GM12878 (cell line): ENCODE measurements at regions not wholly inside any gene's neighbourhood (a gene's known extent, or its start where the extent isn't known, plus 50 kb on each side); places are given as distances from the start of the nearest gene placed in this dataset.

Source experiments
- ATAC-seq: fragments of 200-7000 bp; cut with Tn5 transposase; 3 replicates; pipeline ENCODE4 v1.9.1; 2020; ENCODE audit warnings: mild to moderate bottlenecking, moderate library complexity
- BruUV-seq: library from RNA; stranded (reverse); fragments of 400-500 nt; replicated peaks from 2 replicates; lab custom pipeline; 2021; lab: Mats Ljungman, UMichigan
- CTCF ChIA-PET: fragments of 300-600 bp; sonication (Branson Sonifier 250); formaldehyde crosslinking; extraction: SDS; loops from one replicate; lab custom pipeline; 2021; ENCODE audit warnings: inconsistent platforms; lab: Yijun Ruan, JAX
- POLR2A ChIA-PET: fragments of 350-600 bp; formaldehyde crosslinking; extraction: SDS; loops from one replicate; lab custom pipeline; 2021; ENCODE audit warnings: inconsistent platforms; lab: Charles Lee
- RAD21 ChIA-PET: fragments of 300-600 bp; sonication (Branson Sonifier 250); formaldehyde crosslinking; loops from one replicate; lab custom pipeline; 2023; ENCODE audit warnings: antibody characterized with exemption; ENCODE audit not compliant: unreplicated experiment; lab: Charles Lee
- SMC1A ChIA-PET: fragments of 300-600 bp; sonication (Branson Sonifier 250); formaldehyde crosslinking; loops from one replicate; lab custom pipeline; 2023; ENCODE audit not compliant: unreplicated experiment, uncharacterized antibody; lab: Charles Lee
- DNase-seq: peaks from one replicate; pipeline ENCODE4 v3.0.0-alpha.2; 2011; ENCODE audit warnings: low read depth, low spot score
- FAIRE-seq: peaks from 3 replicates; lab custom pipeline; 2011; peaks lifted over from hg19 to GRCh38; lab: Jason Lieb, UNC
- H2AFZ ChIP-seq: 2 replicates; pipeline ENCODE4 v1.6.0; 2011; ENCODE audit warnings: low read depth, low read length, control low read depth; ENCODE audit not compliant: control insufficient read depth
- H3K27ac ChIP-seq: 2 replicates; pipeline ENCODE4 v1.5.1; 2011; ENCODE audit warnings: control low read depth; ENCODE audit not compliant: control insufficient read depth, insufficient read depth
- H3K27me3 ChIP-seq, 2 experiments: replicated peaks in 1 of 2; 2 replicates each; pipeline versions ENCODE4 v1.6.0 to v1.6.1; 2011; ENCODE audit warnings: low read length in 1 of 2; ENCODE audit not compliant: control insufficient read depth in 2 of 2, insufficient read depth in 2 of 2
- H3K36me3 ChIP-seq, 2 experiments: 2 replicates each; pipeline ENCODE4 v1.5.1; 2011; ENCODE audit warnings: low read length in 1 of 2; ENCODE audit not compliant: control insufficient read depth in 2 of 2, insufficient read depth in 2 of 2
- H3K4me1 ChIP-seq: 2 replicates; pipeline ENCODE4 v1.6.1; 2011; ENCODE audit warnings: mild to moderate bottlenecking, low read length, moderate library complexity, mixed read lengths; ENCODE audit not compliant: control insufficient read depth, insufficient read depth
- H3K4me2 ChIP-seq: 2 replicates; pipeline ENCODE4 v1.6.0; 2011; ENCODE audit warnings: control low read depth; ENCODE audit not compliant: control insufficient read depth, insufficient read depth
- H3K4me3 ChIP-seq: fragments of 200-600 bp; sonication (generic); 2 replicates; pipeline ENCODE4 v1.5.1; 2016
- H3K79me2 ChIP-seq: 2 replicates; pipeline ENCODE4 v1.6.0; 2011; ENCODE audit warnings: low read length; ENCODE audit not compliant: control insufficient read depth, insufficient read depth
- H3K9ac ChIP-seq: 2 replicates; pipeline ENCODE4 v1.8.0; 2011; ENCODE audit warnings: low read length, control low read depth, mixed read lengths; ENCODE audit not compliant: control insufficient read depth, insufficient read depth
- H3K9me3 ChIP-seq: replicated peaks from 3 replicates; pipeline ENCODE4 v1.5.1; 2011; ENCODE audit warnings: mild to moderate bottlenecking, low read length; ENCODE audit not compliant: control insufficient read depth, insufficient read depth
- H4K20me1 ChIP-seq: 2 replicates; pipeline ENCODE4 v1.6.0; 2011; ENCODE audit not compliant: control insufficient read depth, insufficient read depth
- CEBPZ ChIP-seq: fragments of 150-350 bp; IDR thresholded peaks from 2 replicates; pipeline ENCODE4 v1.6.1; 2016; ENCODE audit warnings: low read depth, low read length
- HDGF ChIP-seq: fragments of 450-650 bp; IDR thresholded peaks from 2 replicates; pipeline ENCODE4 v1.6.1; 2016; ENCODE audit warnings: antibody characterized with exemption
- IKZF1 ChIP-seq: fragments of 450-650 bp; conservative IDR thresholded peaks from 2 replicates; pipeline ENCODE4 v1.6.1; 2017; ENCODE audit warnings: antibody characterized with exemption, mild to moderate bottlenecking
- IRF4 ChIP-seq: IDR thresholded peaks from 2 replicates; pipeline ENCODE4 v1.6.1; 2011; ENCODE audit warnings: low read depth, low read length
- MLLT1 ChIP-seq: fragments of 450-650 bp; IDR thresholded peaks from 2 replicates; pipeline ENCODE4 v1.6.1; 2016; ENCODE audit warnings: mild to moderate bottlenecking
- PRDM15 ChIP-seq: fragments of 450-650 bp; formaldehyde crosslinking; IDR thresholded peaks from 2 replicates; pipeline ENCODE4 v1.4.0; 2020; ENCODE audit warnings: mild to moderate bottlenecking, moderate library complexity
- REST ChIP-seq: IDR thresholded peaks from 2 replicates; pipeline ENCODE4 v1.6.1; 2012; ENCODE audit warnings: mild to moderate bottlenecking, low read depth, low read length
- ZNF274 ChIP-seq: IDR thresholded peaks from one replicate; pipeline ENCODE4 v1.8.0; 2011; ENCODE audit not compliant: insufficient read length, insufficient read depth
- WGBS: methylation state at CpG from one replicate; pipeline ENCODE4 v1.1.6; 2016; ENCODE audit warnings: low lambda C conversion rate; ENCODE audit not compliant: insufficient replicate concordance, insufficient coverage; ENCODE audit errors: missing lambda C conversion rate; 5-methylcytosine and 5-hydroxymethylcytosine counted together
- in situ Hi-C: fragments of 300-500 bp; cut with MboI; formaldehyde crosslinking; loops from 9 replicates; pipeline ENCODE4 v1.14.3; 2018; ENCODE audit warnings: mixed read lengths
- intact Hi-C: fragments of 100-400 bp; cut with micrococcal nuclease; formaldehyde crosslinking; loops from one replicate; pipeline ENCODE4 v1.14.2; 2022; ENCODE audit not compliant: unreplicated experiment

- Histone ChIP-seq H2AFZ (no peak overlapping the region), H3K79me2 (no peaks in the 10 kb centered on the region), H3K4me3 (no peak overlapping the region), H3K27ac (no peak overlapping the region), H3K36me3 (no peaks in the 10 kb centered on the region), H3K27me3 (no peaks in the 10 kb centered on the region), H3K9ac (no peak overlapping the region), H3K9me3 (no peaks in the 10 kb centered on the region)
- POLR2A ChIA-PET = no interaction called here
- RAD21 ChIA-PET = no interaction called here
- intact Hi-C loops = no loop called here
- in situ Hi-C loops = no loop called here
- no TSS peak for BruUV-seq
- CTCF ChIA-PET = no interaction called here
- SMC1A ChIA-PET = no interaction called here
- WGBS = 50% methylated on average over 3 of the region's 3 CpGs
- ATAC-seq = no peak
- TF ChIP-seq IKZF1 (no peak), IRF4 (no peak), MLLT1 (no peak), ZNF274 (no peak), REST (no peak), PRDM15 (CRISPR knock-in tag) (no peak), CEBPZ (no peak), HDGF (no peak)
- TF ChIP-seq, all 136 proteins: peak for 0
- no peaks in the 10 kb centered on the region for H4K20me1 ChIP-seq
- no peak for FAIRE-seq
- no peaks in the 10 kb centered on the region for H3K4me1 ChIP-seq
- no peak for DNase-seq
- no peak overlapping the region for H3K4me2 ChIP-seq
Measured at GRCh38 chr13:107928762-107929161, 286.6 kb downstream of the LIG4 start.
